Fibroblast of peridontal ligament (primary cell): ENCODE measurements at regions not wholly inside any gene's neighbourhood (a gene's known extent, or its start where the extent isn't known, plus 50 kb on each side); places are given as distances from the start of the nearest gene placed in this dataset.
A peak's percentile ranks its signal among the peaks of the same experiment; 100 is the strongest.
"Not testable (repeated sequence)": the region's sequence is repeated elsewhere in the genome, so short reads cannot be mapped to it uniquely, and the experiment has no call there.

Experiments
- DNase-seq: peaks from one replicate; pipeline ENCODE4 v3.0.0-alpha.2; 2010; ENCODE audit errors: extremely low read depth

- no peak for DNase-seq
These were observed 444.2 kb downstream of the ACTL7B start for GRCh38 chr9:108411632-108412031.

DNA sequence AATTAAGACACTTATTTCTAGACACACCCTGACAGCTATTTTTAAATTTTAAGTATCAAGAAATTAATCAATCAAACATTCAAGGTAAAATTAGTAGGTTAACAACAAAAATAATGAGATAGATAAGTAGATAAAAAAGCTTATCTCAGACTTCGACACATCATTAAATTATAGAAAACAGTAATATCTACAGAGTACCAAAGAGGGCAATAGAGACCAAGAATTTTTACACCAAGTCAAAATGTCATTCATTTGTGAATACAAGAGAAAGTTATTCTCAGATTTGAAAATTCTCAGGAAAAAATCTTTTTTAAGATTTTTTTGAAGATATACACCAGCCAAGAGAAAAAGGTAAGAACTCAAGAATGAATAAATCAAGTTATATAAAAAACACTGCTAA, 445.6 kb downstream of the ACTL7B start:
- no peak for DNase-seq

DNA sequence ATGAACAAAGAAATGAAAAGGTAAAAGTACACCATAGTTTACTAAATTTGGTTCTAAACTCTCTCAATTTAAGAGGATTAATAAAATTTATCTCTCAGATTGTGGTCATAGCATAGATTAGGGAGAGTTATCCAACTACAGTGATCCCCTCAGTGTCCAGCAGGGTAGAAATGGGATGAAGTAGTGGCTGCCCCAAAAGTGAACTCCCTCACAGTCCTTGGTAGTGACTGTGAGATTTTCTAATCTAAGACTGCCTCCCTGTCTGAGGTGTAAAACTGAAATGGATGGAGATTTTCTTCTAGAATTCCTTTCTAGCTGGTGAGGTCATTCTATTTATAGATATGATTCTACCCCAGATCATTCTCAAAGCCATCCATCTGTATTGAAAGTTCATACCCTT, 455.5 kb downstream of the ACTL7B start:
- peak; percentile 33 for DNase-seq

DNA sequence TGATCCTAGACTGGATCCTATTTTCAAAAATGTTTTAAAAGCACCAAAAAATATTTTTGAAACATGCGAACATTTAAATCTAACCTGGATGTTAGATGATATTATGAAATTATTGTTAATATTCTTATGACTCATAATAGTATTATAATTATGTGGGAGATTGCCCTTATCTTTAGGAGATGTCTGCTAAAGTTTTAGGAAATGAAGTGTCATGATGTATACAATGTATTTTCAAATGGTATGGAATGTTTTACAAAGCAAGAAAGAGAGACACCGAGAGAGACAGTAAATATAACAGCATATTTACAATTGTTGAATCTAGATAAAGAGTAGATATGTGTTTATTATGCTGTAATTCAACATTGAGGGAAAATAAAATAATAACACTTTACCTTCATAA, 455.9 kb downstream of the ACTL7B start:
- no peak for DNase-seq

DNA sequence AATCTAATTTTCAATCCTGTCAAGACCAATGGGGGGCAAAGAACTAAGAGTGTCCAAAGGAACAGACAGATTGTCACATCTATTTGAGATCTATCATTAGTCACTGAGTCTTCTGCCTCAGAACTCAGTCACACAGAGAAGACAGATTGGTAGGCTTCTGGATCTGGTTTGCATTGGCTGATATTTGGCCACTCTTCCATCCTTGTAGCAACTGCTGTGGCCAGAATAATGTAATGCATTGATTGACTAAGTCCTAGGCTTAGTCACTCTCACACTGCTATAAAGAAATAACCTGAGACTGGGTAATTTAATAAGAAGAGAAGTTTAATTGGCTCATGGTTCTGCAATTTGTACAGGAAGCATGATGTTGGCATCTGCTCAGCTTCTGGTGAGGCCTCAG, 458.5 kb downstream of the ACTL7B start:
- DNase-seq = no peak

- no peak for DNase-seq
These were observed 459.2 kb downstream of the ACTL7B start for GRCh38 chr9:108396611-108397010.

DNA sequence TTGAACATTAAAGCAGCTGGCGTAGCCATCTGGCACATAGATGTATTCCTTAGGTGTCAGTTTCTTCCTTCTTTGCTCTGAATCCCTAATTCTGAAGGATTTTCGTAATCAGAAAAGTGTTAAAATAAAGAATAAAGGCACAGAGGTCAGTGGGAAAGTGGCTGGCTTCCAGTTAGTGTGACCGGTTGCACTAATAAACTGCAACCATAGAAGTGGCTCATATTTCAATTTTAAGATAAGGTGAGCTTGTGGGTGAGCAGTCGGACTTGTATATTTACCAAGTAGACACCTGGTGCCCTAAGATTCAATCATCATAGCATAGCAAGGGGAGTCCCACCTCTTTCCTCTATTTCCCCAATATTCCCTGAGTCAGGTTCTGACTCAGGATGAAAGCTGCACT, 459.6 kb downstream of the ACTL7B start:
- no peak for DNase-seq

DNA sequence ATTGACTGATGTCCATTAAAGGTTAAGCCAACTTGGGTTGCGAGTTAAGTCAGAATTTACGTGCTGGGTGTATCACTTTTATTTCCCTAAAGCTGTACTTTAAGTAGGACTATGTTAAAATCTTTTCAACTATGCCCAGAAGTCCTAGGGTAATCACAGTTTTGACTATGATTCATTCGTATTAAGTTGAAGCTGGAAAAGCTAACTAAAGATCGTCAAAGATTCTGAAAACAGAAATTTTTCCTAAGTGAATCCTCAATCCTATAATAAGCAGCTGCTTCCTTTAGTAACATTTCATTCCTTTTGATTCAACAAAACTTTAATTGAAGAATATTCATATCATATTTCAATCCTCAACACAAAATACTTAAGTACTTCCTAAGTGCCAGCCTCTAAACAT, 460.4 kb downstream of the ACTL7B start:
- peak; percentile 55 for DNase-seq

- DNase-seq = no peak
These were observed 461.1 kb downstream of the ACTL7B start for GRCh38 chr9:108394726-108395125.

GRCh38 chr9:108393481-108394001, 462.2 kb downstream of the ACTL7B start:
- DNase-seq = not testable (repeated sequence)

- DNase-seq = peak; percentile 35
These were observed 462.9 kb downstream of the ACTL7B start for GRCh38 chr9:108392877-108393276.

DNA sequence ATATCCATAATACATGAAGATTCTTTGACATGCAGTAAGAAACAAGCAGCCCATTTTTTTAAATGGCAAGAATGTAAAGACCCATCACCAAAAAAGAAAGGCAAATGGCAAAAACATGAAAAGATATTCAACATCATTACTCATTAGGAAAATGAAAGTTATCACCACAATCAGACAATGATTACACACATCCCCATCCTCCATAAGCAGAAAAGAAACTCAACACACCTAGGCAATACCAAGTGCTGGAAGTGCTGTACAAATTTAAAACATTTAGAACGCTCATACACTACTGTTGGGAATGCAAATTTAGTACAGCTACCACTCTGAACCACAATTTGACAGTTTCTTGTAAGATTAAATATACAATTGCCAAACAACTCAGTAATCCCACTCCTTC, 466.7 kb downstream of the ACTL7B start:
- no peak for DNase-seq

DNA sequence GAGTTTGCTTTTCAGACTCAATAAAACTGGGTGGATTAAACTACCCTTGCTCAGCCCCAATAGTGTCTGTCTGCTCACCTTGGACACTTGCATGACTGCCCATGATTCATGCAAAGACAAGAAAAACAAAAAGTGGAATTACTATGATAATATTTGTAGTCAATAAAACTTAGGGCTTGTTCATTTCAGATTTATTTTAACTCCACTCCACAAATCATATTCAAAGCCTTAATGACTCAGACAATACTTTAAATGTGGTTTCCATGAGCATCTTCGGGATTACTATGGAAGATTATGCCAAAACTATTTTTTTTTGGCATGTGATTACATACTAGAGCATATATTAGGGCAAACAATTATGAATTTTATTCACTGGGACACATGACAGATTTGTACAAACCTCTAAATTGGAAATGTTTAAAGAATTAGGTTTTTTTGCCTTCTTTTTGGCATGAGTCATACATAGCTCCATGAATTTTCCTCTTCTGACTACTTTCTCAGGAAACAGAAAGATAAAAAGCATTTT, 468.9 kb downstream of the ACTL7B start:
- peak; percentile 96 for DNase-seq

DNA sequence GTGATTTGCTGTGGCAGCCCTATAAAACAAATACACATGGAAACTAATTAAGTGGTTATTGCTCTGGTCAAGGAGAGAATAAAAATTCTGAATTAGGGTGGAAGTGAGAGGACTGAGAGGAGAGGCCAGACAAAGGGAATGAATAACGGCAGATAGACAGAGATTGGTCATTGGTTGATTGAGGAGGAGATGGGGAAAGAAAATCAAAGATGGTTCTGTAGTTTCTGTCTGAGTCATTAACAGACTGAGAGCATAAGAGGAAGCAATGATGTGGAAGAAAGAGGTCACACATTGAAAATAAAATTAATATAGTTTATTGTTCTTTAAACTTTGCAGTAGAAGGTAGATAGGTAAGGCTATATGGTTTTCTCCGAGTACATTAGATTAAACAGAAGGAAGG, 469.8 kb downstream of the ACTL7B start:
- no peak for DNase-seq

- DNase-seq = peak; percentile 64
These were observed 472.0 kb downstream of the ACTL7B start for GRCh38 chr9:108383796-108384195.

GRCh38 chr9:108382310-108382709, 473.5 kb downstream of the ACTL7B start:
- DNase-seq = no peak

DNA sequence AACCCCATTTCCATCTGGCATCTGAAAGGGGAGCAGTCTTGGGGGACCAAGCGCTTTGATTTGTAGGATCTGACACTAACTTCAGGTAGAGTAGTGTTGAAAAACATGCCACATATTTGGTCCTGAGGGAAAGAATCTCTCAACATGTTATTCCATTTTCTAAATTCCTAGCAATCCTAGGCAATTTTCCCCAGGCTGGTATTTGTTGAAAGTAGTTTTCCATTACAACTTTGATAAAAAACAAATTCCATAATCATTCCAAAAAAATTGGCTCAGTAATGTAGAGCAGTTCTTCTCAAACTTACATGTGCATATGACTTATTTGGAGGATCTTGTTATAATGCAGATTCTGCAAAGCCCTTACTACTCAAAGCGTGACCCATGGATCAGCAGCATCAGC, 477.9 kb downstream of the ACTL7B start:
- peak; percentile 53 for DNase-seq

- DNase-seq = no peak
These were observed 478.4 kb downstream of the ACTL7B start for GRCh38 chr9:108377382-108377781.

GRCh38 chr9:108376140-108376539, 479.6 kb downstream of the ACTL7B start:
- no peak for DNase-seq

DNA sequence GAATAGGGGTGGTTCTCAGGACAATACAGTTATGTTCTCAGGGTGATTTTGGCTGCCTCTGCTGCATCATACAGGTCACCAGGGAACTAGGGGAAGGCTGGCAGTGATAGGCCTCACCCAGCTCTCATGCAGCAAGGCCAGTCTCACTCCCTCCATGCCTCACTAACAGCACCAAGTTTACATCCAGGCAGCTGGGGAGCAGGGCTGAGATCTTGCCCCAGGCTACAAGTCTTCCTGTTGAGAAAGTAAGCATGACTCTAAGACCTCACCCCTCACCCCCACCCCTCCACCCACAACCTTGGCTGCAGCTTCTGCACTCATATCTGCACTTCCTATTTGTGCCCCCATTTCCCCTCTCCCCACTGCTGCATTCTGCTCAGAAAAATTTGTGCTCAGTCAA, 481.2 kb downstream of the ACTL7B start:
- no peak for DNase-seq

DNA sequence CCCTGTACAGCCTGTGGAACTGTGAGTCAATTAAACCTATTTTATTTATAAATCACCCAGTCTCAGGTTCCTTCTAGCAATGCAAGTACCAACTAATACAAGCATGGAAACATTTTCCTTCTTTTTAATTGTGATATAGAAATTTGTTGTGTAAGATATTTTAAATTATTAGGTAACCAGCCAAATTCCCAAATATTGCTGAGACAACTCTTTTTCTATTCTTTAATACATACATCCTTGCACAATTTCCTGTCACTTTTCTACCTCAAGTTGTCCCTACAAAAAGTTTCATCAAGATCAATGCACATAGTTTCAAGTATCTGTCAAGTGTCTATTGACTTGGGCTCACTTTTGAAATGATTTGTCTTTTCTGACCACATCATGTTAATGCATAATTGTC, 488.6 kb downstream of the ACTL7B start:
- DNase-seq = no peak

DNA sequence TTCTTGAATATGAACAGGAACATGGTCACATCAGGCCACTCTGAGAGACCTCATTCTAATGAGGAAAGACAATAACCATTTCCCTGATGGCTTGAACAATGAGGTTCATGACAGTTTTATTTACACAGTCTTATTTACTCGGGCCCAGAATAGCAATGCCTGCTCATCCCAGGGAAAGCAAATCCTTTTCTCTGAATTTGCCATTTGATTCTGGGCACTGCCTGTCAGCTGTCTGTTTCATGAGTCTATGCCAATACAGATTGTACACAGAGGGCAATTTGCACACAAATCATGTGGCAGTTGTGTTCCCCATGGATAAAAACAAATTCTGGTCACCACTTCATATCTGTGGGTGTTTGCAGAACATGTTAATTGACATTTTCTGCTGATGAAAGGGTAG, 492.5 kb downstream of the ACTL7B start:
- DNase-seq = no peak

DNA sequence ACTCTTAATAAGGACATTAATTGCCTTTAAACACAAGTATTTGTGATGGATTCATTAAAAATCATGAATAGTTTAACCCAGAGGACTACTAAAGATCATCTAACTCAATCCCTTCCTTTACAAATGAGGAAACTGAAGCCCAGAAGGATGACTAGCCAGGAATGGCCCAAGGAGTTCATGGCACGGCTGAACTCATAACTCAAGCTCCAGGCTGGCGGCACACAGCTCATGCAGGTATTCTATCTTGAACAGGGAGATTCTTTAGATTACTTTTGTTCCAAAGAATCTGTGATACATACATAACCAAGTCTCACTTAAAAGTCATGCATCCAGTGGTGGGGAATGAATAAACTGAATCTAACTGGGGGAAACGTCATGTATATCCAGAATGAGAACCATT, 495.5 kb downstream of the ACTL7B start:
- no peak for DNase-seq

GRCh38 chr9:108356806-108357205, 499.0 kb downstream of the ACTL7B start:
- no peak for DNase-seq
